Endometrium (tissue), 2 donors: ENCODE measurements at regions not wholly inside any gene's neighbourhood (a gene's known extent, or its start where the extent isn't known, plus 50 kb on each side); places are given as distances from the start of the nearest gene placed in this dataset.
"Not testable (repeated sequence)": the region's sequence is repeated elsewhere in the genome, so short reads cannot be mapped to it uniquely, and the experiment has no call there.

Experiments
- FAIRE-seq: peaks from 2 replicates; lab custom pipeline; 2012; peaks lifted over from hg19 to GRCh38; lab: Jason Lieb, UNC
- donor health status: control.
- donor health status: control.

DNA sequence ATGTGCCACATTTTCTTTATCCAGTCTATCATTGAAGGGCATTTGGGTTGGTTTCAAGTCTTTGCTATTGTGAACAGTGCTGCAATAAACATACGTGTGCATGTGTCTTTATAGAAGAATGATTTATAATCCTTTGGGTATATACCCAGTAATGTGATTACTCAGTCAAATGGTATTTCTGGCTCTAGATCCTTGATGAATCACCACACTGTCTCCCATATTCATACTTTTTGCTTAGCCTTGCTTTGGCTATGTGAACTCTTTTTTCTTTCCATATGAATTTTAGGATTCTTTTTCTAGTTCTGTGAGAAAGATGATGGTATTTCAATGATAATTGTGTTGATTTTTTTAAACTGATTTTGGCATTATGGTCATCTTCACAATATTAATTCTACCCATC, 530.1 kb downstream of the SLC6A15 start:
- not testable (repeated sequence) for FAIRE-seq

DNA sequence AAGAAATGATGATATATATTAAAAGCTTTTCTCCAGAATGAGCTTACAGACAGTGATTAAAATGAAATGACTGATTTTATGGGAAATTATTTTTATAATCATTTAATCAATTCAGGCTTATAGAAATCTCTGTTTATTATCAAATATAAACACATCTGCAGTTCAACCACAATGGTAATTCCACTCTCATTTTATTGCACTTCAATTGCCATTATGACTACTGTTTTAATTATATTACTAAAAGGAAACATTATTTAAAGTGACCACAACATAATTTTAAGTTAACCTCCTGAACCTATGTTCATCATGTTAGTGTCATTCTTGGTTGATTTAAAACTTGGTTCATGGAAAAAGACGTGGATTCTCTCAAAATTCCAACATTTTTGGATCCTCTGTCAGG, 536.3 kb downstream of the SLC6A15 start:
- no peak for FAIRE-seq

DNA sequence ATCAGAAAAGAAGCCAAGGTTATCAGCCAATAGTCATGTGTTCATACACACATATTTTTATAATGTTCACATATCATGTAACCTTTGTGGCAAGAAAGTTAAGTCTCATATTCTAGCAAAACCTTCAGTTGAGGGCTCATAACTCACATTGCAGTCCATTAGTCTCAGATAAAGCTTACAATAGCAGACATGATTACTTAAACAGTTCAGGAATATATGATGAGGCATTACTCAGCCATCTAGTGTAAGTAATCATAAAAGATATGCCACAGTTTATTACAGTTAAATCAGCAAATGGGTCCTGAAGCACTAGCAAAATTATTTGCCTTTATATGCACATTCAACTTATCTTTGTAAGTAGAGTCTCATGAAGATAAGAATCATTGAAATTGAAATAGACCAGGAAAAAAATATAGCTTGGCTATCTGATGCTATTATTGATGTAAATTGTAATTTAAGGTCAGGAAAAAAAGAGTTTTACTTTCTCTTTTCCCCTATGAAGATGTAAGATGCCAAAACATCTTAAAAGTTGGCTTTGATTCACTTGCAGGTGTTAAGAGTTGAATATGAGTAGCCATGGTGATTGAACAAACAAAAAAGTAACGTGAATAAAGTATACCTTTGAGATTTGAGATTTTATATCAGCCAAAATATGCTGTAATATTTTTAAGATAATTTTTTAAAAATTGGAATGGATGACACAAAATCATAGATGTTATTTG, 537.0 kb downstream of the SLC6A15 start:
- FAIRE-seq = no peak

DNA sequence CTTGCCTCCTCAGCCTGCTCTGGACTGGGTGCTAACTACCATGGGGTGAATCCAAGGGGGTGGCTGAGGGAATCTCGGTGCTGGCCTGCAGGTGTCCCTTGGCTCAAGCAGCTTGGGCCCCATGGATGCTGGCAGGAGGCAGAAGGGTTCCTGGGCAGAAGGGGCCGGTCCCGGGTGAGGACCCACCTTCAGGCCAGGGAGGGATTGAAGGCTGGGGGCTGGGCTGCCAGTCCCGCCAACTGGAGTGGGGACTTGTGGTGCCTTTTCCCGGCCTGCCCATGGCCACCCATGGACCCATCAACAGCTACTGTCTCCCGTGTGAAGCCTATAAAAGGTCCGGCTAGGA, 550.1 kb downstream of the SLC6A15 start:
- no peak for FAIRE-seq

DNA sequence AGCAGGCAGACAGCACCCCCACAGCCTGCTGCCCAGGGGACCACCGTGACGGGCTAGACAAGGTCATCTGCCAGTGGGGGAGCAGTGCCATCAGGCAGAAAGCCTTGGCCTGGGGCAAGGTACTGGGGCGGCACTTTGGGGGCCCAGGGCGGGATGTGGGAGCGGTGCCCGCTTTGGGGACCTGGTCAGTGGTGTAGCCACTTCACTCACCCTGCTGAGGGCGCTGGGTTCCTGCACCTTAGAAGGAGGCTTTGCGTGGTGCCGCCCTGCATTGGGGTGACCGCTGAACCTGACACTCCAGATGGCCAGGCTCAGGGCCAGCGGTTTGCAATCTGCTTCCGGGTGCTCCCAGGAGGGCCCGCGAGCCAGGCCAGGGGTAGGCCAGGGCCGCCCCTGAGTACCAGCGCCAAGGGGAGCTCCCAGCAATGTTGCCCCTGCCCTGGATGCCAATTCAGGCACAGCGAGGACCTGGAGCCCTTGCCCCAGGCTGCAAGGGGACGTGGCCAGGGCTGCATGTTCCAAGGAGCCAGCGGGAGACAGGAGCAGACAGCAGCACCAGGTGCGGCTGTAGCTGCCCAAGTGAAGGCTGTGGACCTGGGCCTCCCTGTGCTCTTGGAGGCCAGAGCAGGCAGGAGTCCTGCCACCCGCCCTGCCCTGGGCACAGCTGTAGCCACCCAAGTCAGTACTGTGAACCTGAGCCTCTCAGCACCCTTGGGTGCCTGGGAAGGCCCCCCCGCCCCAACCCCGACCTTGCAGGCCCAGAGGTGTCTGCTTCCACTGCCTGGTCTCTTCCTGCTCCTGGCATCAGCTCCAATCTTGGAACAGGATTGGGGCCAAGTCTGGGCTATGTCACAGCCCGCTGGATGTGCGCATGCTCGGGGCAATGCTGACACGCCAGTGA, 550.7 kb downstream of the SLC6A15 start:
- FAIRE-seq = no peak

DNA sequence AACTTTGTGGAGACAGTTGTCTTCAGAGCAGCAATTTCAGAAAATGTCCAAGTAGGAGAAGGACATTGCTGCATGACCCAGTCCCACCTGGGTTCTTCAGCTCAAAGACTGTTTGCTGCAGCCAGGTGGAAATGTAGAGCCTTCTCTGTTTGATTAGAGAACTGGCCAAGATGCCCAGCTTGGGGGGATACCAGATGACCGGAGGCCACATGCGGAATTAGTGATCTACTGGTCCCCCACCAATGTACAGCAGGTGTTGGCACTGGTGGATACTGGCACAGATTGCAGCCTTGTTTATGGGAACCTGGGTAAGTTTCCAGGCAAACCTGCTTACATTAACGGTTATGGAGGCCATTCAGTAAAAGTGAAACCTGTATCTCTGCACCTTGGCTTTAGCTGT, 555.3 kb downstream of the SLC6A15 start:
- FAIRE-seq = no peak

DNA sequence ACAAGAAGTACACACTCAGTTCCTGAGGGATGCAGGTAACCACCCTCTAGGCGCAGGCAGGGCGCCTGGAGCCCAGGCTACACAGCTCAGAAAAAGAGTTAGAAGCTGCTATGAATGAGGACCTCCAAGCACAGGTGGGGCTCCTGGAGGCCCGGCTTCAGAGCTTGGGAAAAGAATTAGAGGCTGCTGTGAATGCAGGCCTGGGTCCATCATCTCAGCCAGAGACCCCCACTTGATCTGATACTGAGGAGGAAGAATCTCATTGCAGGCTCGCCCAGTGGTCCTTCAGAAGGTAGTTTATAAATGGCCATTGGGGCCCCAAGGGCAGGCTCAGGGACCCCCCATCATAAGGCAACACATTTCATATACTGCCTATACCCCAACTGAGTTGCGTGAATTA, 556.4 kb downstream of the SLC6A15 start:
- no peak for FAIRE-seq

DNA sequence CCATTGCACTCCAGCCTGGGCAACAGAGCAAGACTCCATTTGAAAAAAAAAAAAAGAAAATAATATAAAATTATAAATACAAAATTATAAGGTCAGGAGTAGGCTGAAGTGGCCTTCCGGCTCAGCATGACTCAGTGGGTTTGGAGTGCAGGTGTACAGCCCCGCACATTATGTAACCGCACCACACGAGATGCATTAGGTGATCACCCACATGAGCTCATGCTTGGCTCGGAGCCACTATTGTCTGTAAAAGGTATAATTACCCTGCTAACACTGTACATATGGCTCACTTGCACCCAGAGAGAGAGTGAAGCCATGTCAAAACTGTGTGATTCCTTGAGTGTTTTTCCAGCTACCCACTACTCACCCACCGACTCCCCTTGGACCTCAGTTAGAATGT, 557.0 kb downstream of the SLC6A15 start:
- FAIRE-seq = no peak

DNA sequence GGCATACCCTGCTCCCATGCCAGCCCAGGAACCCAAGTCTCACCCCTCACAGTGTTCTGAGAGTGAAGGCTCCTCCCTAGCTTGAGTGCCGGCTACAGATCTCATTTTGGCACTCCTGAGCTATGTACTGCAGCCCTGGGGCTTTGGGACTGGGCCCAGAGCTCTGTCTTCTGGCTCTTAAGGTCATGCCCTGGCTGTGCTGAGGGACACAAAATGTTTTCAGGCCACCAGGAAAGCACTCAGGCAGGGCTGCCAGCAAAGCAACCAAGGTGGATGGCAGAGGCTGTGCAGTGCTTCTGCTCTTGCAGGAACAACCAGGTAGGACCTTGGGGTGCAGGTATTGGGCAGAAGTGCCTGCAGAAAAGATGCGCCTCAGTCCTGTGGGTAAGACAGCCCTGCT, 564.0 kb downstream of the SLC6A15 start:
- no peak for FAIRE-seq

DNA sequence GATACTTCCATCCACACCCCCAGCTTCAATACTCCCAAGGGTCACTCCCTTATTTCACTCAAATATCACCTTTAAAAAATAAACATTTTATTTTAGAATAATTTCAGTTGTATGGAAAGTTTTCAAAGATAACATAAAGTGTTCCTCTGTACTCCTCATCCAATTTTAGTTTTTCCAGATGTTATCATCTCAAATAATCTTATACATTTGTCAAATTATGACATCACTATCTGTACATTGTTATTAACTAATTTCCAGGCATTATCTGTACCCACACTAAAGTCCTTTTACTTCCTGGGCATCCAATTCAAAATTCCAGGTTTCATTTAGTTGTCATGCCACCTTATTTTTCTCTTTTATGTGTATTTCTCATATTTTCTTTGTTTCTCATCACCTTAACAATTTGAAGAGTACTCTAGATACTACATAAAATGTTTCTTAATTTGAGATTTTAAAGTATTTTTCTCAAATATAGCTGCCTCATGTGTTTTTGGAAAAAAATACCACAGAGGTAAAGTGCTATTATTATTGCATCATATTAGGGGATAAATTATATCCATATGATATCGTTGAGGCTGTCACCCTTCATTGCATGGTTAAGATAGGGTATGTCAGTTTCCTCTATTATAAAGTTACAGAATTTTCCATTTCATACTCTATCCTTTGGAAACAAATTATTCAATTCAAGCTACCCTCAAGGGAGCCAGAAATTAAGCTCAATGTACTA, 571.0 kb downstream of the SLC6A15 start:
- FAIRE-seq = no peak

DNA sequence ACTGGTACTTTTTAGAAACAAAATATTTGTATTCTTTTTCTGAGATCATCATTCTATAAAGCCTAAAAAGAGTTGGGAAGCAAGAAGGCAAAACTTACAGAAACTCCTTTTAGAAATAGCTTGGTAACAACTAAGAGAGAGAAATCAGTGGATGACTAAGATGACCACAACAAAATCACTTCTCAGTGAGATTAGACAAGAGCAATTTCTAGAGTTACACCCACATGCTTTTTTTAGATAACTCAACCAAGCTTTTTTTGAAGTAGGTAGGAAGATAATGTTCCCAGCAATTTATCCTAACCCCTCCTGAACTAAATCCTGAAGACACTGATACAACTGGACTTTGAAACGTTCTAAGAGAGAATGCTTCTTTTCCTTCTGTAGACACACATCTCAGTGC, 576.4 kb downstream of the SLC6A15 start:
- FAIRE-seq = no peak

DNA sequence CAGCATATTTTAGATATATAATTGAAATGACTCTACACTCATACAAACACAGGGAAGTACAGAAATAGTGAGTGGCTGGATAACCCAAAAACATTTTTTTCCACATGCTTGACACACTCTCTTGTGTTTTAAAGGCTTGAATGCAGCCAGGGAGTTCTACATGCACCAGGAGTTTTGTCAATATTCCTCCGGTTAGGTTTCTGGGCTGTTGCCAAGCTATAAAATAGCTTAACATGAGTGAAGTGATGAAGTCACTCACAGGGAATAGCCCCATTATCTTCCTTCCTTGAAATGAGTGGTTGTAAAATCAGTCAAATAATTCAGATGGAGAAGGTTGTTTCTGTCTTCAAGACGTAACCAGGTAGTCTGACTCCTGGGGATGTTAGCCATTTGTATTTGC, 582.7 kb downstream of the SLC6A15 start:
- no peak for FAIRE-seq

DNA sequence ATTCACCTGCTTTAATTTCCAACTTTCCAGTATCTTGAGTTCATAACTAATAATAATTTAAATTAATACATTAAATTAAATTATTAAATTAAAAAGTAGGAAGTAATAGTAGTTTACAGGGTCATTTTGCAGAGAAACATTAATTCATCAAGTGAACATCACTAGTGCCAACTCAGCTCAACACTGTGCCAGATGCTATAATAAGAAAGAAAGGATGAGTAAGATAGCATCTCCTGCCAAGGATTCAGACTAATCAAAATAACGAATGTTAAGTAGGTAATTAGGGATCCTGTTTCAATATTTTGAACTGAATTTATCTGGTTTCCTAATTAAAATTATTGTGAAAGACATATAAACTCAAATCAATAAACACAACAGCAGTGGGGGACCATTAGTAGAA, 596.7 kb downstream of the SLC6A15 start:
- no peak for FAIRE-seq

DNA sequence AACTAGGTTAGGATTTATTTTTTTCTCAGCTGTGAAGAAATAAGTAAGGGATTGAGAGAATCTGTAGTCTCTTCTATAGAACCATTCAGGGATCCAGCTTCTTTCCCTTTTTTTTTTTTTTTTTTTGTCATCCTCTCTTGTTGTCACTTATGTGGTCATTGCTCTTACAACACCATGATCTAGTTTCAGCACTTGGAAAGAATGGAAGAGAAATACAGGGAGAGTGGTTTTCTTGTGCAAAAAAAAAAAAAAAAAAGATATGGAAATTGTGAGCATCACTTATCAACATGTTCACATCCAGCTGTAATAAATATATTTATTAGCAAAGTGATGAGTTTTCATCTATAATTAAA, 599.3 kb downstream of the SLC6A15 start:
- no peak for FAIRE-seq

DNA sequence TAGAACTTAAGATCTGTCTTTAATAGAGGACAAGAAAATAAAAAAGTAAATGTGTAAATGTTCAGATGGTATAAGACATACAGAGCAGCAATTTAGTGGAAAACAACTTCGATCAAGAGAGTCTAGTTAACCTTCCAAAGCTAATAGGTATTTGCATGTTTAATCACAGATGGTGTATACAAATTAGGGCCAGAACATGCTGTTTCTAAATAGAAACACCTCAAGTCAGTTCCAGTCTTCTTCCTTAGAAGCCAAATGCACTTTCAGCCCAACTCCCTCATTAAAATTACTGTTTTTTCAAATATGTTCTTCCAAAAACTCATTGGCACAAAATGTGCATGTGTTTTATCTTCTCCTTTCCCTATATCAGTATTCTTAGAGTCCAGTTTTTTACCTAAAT, 604.4 kb downstream of the SLC6A15 start:
- no peak for FAIRE-seq

DNA sequence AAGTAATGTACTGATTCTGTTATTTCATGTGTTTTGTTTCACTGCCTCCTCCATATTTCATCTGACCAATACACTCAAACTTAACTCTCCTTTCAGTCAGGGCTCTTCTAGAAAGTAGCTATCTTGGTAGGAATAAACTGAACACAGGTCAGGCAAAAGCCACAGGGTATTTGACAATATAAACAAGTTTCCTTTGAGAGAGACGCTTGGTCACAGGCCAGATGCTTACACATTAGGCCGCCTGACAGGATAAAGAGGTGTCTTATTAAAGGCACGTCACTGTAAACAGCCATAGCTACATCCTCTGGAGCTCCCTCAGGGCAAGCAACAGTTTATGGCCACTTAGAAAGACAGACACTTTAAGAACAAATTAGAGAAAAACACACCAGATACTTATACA, 607.5 kb downstream of the SLC6A15 start:
- no peak for FAIRE-seq

DNA sequence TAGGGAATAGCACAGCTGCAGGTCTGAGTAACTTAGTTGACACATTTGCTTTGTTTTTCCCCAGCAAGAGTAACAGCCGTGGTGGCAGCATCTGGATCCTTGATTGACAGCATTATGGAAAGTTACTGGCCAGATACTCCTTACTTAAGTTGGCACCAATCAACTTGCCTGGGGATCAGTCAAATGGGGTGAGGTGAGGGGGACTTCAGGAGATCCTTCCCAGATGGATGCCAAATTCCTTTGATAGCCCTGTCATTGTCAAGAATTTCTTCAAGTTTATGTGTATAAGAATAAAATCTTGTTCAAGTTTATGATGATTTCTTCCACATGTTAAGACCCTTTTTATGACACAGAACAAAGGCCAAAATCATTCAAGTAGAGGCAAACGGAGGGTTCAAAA, 618.4 kb downstream of the SLC6A15 start:
- no peak for FAIRE-seq

DNA sequence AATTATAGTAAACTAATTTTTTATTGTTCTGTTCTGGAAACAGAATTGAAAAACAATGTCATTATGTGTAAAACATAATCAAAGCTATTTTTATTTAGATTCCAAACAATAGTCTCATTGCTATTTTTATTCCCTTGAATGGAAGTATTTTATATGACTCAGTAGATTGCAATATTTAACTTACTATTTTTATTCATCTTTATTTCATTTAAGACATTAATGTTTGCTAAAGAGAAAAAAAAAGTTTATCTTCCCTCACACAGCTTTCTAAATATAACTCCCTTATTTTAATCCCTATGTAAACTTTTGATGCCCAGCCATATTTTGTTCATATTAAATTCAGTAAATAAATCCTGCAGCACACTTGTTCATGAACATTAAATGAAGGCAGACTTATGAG, 622.4 kb downstream of the SLC6A15 start:
- FAIRE-seq = peak; percentile 91

DNA sequence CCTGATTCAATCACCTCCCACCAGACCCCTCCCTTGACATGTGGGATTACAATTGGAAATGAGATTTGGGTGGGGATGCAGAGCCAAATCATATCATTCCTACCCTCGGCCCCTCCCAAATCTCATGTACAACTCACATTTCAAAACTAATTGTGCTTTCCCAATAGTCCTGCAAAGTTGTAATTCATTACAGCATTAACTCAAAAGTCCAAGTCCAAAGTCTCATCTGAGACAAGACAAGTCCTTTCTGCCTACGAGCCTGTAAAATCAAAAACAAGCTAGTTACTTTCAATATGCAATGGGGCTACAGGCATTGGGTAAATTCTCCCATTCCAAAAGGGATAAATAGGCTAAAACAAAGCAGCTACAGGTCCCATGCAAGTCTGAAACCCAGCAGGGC, 634.6 kb downstream of the SLC6A15 start:
- no peak for FAIRE-seq

DNA sequence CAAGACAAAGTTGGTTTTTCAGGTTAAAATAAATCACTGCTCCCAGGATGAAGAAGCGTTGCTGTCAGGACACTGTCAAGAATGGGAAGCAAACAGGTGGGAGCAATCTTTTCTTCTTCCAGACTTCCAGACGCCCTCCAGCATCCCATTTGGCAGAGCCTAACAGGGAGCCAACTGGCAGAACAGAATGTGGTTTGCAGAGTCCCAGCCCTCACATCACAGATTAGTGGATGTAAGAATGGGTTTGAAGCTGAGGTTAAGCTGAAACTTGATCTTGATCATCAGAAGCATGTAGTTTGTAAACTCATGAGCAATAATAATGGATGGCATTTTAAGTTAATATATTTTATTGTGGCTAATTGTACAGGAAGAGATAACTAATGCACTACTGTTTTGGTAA, 636.4 kb downstream of the SLC6A15 start:
- no peak for FAIRE-seq

DNA sequence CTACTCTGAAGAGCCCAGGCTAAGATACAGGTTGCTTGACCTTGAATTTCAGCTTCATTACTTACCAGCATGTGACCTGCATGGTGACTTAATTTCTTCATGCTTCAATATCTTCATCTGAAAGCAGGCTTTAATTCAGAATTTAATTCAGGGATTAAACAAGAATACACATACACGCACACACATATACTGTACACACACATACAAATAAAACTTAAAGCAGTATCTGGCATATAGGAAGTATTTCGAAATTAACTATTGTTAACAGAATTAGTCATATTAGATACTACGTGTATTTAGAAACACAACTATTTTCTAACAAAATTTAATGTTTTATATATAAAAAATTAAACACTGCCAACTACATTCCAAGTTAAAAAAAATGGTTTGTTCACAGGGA, 640.3 kb downstream of the SLC6A15 start:
- FAIRE-seq = peak; percentile 73

DNA sequence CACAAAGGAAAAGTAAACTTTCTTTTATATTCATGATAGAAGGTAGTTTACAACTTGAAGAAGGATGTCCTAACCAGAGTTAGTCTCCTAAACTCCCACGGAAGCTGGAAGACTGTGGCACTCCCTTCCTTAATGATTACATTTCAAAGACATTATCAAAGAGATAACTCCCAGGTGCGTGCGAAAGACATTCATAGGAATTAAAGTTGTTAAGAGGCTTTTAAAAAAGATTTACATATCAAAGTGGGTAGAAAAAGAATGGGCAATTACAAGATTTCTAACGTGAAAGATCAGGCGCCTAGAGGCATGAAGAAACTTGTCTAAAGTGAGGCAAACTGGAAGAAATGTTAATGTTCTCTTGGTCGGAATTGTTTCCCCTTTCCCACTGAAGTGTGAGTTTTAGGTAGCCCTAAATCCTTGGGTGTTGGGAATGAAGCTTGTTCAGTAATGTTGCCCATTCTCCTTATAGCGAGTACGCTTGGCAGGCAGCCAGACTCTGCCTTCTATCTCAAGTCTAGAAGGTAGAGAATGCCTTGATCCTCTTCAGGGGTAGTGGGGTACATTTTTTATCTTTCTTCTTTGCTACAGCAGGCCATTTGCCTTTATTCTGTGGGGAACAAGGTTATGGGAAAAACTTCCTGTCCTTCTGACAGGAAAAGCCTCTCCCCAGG, 642.0 kb downstream of the SLC6A15 start:
- FAIRE-seq = no peak

DNA sequence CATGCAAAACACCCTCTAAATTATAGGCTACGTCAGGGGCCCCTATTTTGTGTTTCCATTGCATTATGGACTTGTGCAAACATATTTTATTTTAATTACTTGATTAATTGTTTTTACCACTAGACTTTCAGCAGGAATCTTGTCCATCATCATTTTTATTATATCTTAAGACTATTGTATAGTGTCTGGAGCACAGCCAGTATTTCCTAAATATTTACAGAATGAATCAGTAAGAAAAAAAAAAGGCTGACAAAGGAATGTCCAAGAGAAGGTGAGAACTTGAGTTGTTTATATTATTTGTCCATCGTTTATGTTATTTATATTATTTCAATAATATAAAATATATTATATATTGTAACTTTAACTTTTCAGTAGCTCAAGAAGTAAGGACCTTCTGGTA, 664.7 kb downstream of the SLC6A15 start:
- no peak for FAIRE-seq
